LNCaP clone FGC (cell line): ENCODE measurements at regions not wholly inside any gene's neighbourhood (a gene's known extent, or its start where the extent isn't known, plus 50 kb on each side); places are given as distances from the start of the nearest gene placed in this dataset.

Source experiments
- DNase-seq: peaks from one replicate; pipeline ENCODE4 v3.0.0-alpha.2; 2011; ENCODE audit warnings: low read depth
- H3K4me3 ChIP-seq: 2 replicates; pipeline ENCODE4 v1.5.1; 2011; ENCODE audit warnings: mild to moderate bottlenecking, low read depth, low read length, control low read depth
- CTCF ChIP-seq: IDR thresholded peaks from 2 replicates; pipeline ENCODE4 v1.5.1; 2012; ENCODE audit warnings: mild to moderate bottlenecking; ENCODE audit not compliant: control insufficient read depth, insufficient read depth; ENCODE audit errors: extremely low read depth

DNA sequence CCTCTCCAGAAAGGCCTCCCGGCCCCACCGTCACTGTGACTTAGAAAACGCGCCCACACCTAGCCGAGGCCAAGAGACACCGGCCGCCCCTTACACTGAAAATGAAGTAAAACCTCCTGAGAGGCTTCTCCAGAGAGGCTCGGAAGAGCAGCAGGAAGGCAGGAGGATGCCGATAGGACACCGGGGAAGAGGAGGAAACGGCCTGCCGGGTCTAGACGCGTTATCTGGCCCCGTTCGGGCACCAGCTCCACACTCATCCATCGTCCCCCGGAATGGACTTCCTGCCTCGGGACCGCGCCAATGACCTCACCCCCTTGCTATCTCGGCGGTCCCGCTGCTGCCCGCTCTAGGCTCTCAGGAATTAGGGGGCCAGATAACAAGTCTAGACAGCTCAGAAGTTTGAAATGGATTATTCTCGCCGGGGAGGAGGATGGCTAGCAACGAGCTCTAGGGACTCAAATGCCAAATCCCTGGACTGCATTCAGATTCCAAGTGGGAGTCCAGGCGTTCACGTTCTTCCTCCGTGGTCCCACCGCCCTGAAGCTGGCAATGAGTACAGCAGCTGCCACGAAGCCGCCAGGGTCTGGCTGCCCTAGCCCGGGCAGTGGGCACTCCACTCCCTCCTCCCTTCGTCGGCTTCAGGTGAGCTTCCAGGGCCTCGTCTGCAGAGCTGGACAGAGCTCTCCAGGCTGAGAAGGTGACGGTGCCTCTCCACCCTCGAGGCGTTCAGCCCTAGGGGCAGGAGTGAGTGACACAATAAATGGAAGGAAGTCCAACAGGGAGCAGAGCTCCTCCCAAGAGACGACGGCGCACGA is 350.9 kb downstream of the FOXL1 start:
- no peak overlapping the region for H3K4me3 ChIP-seq
- no peak for TF ChIP-seq CTCF
- DNase-seq = no peak

GRCh38 chr16:86930001-86930400 is 351.7 kb downstream of the FOXL1 start:
- no peak for TF ChIP-seq CTCF
- DNase-seq = no peak
- H3K4me3 ChIP-seq = no peak overlapping the region

- H3K4me3 ChIP-seq = no peak overlapping the region
- no peak for TF ChIP-seq CTCF
- DNase-seq = no peak
Measured at GRCh38 chr16:86930663-86931373, 352.5 kb downstream of the FOXL1 start.

- TF ChIP-seq CTCF = no peak
- DNase-seq = no peak
- H3K4me3 ChIP-seq = no peak overlapping the region
Measured at GRCh38 chr16:86931410-86931941, 353.1 kb downstream of the FOXL1 start.

- no peak for DNase-seq
- no peak for TF ChIP-seq CTCF
- no peak overlapping the region for H3K4me3 ChIP-seq
Measured at GRCh38 chr16:86932130-86932982, 354.0 kb downstream of the FOXL1 start.

- no peak for TF ChIP-seq CTCF
- H3K4me3 ChIP-seq = no peak overlapping the region
- no peak for DNase-seq
Measured at GRCh38 chr16:86934581-86935375, 356.4 kb downstream of the FOXL1 start.
